ENCODE measurements at regions not wholly inside any gene's neighbourhood (a gene's known extent, or its start where the extent isn't known, plus 50 kb on each side); places are given as distances from the start of the nearest gene placed in this dataset.
A peak's percentile ranks its signal among the peaks of the same experiment; 100 is the strongest.

- H3K36me3 ChIP-seq, result no peaks in the 10 kb centered on the region
- H3K27me3 ChIP-seq, result no peaks in the 10 kb centered on the region
- H3K4me1 ChIP-seq, result peaks cover 0 to 9% (median 0%) of the 10 kb centered on the region in 12 donors
- no peaks in the 10 kb centered on the region for H3K9me3 ChIP-seq
- no peak overlapping the region for H3K4me3 ChIP-seq
- peak in 1 of 4 donors; percentile 80 for ATAC-seq
- TF ChIP-seq, protein P1, sequence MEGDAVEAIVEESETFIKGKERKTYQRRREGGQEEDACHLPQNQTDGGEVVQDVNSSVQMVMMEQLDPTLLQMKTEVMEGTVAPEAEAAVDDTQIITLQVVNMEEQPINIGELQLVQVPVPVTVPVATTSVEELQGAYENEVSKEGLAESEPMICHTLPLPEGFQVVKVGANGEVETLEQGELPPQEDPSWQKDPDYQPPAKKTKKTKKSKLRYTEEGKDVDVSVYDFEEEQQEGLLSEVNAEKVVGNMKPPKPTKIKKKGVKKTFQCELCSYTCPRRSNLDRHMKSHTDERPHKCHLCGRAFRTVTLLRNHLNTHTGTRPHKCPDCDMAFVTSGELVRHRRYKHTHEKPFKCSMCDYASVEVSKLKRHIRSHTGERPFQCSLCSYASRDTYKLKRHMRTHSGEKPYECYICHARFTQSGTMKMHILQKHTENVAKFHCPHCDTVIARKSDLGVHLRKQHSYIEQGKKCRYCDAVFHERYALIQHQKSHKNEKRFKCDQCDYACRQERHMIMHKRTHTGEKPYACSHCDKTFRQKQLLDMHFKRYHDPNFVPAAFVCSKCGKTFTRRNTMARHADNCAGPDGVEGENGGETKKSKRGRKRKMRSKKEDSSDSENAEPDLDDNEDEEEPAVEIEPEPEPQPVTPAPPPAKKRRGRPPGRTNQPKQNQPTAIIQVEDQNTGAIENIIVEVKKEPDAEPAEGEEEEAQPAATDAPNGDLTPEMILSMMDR (IDR thresholded peaks at IDR 0.05), result no peak
- TF ChIP-seq POLR2A (IDR thresholded peaks at IDR 0.05), result no peak
- H3K27ac ChIP-seq, result peak overlapping the region in 2 of 12 donors; percentile 6 to 25
- intact Hi-C loops (cut with DNase I), result no loop called here
- DNase-seq, result peak in 4 of 5 donors; percentile 18 to 50 (median 42)
- 70 to 78% (median 71%) methylated on average over 3 of the region's 3 CpGs for WGBS, 4 donors
These were observed 622.6 kb upstream of the ATP2B1 start for GRCh38 chr12:90331262-90331661.

DNA sequence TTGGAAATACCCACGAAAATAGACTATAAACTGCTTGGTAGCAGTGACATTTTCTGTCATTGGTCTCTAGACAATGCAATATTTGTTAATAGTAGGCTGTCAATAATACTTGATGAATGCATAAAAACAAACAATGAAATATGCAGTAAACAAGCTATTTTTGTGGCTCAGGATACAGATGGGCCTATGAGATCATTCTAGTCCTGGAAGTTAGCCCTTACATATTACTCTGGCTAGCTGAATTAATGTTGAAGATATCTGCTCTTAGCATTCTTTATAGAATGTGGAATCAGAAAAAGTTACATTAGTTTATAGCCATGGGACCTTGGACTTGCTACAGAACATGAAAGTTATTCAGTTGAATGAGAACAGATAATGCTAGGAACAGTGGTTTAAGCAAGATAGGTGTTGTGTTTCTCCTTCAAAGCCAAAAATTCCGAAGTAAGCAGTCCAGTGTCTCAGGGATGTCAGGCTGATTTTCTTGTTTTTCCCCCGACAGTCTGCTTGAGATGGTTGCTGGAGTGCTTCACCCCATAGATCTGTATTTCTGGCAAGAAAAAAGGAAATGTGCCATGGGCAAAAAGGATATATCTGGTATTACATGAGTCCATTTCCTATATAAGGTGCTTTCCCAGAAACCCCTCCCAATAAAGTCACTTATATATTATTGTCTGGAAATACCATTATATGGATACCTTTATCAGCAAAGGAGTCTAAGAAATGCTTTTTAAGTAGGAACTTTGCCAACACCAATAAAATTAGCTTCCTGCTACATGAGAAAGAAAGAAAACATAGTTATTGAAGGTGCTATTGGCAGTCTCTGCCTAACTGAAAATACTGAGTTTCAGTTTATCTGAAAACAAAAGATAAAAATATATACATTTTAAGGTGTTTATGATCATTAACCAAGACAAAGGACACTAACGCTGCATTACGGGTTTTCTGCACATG, 619.4 kb upstream of the ATP2B1 start:
- no peaks in the 10 kb centered on the region for H3K36me3 ChIP-seq
- H3K4me1 ChIP-seq, result peaks cover 0 to 9% (median 0%) of the 10 kb centered on the region in 12 donors
- intact Hi-C loops (cut with DNase I), result no loop called here
- no peaks in the 10 kb centered on the region for H3K9me3 ChIP-seq
- DNase-seq, result no peak
- ATAC-seq, result peak in 1 of 4 donors; percentile 20
- 72 to 77% (median 75%) methylated on average over 5 of the region's 5 CpGs for WGBS, 4 donors
- H3K4me3 ChIP-seq, result no peak overlapping the region
- peak overlapping the region in 3 of 12 donors; percentile 8 to 39 (median 22) for H3K27ac ChIP-seq
- no peaks in the 10 kb centered on the region for H3K27me3 ChIP-seq
- TF ChIP-seq, protein P1 (IDR thresholded peaks at IDR 0.05), result no peak
- no peak for TF ChIP-seq POLR2A (IDR thresholded peaks at IDR 0.05)

GRCh38 chr12:90323217-90323616, 614.6 kb upstream of the ATP2B1 start:
- DNase-seq (no peak), ATAC-seq (no peak)
- 84 to 94% (median 92%) methylated on average over 1 of the region's 1 CpG for WGBS, 4 donors
- Histone ChIP-seq H3K4me3 (no peak overlapping the region), H3K27me3 (no peaks in the 10 kb centered on the region), H3K27ac (no peak overlapping the region), H3K9me3 (no peaks in the 10 kb centered on the region), H3K36me3 (no peaks in the 10 kb centered on the region), H3K4me1 (peaks cover 0 to 5% (median 0%) of the 10 kb centered on the region in 12 donors)
- TF ChIP-seq, protein P1 (IDR thresholded peaks at IDR 0.05), result no peak
- intact Hi-C loops (cut with DNase I), result no loop called here

- ATAC-seq, result no peak
These were observed 613.4 kb upstream of the ATP2B1 start for GRCh38 chr12:90322006-90322405.

More at GRCh38 chr12:90322006-90322405, 613.4 kb upstream of the ATP2B1 start:
- no peak overlapping the region for H3K27ac ChIP-seq
- H3K27me3 ChIP-seq, result no peaks in the 10 kb centered on the region
- H3K4me3 ChIP-seq, result no peak overlapping the region
- no peaks in the 10 kb centered on the region for H3K9me3 ChIP-seq
- no peak for DNase-seq
- no peaks in the 10 kb centered on the region for H3K4me1 ChIP-seq
- intact Hi-C loops (cut with DNase I), result no loop called here
- TF ChIP-seq, protein P1 (IDR thresholded peaks at IDR 0.05), result no peak
- no peak for TF ChIP-seq POLR2A (IDR thresholded peaks at IDR 0.05)
- H3K36me3 ChIP-seq, result no peaks in the 10 kb centered on the region

Data from heart left ventricle (tissue), 16 donors.